Endothelial cell of umbilical vein (primary cell): ENCODE measurements at regions not wholly inside any gene's neighbourhood (a gene's known extent, or its start where the extent isn't known, plus 50 kb on each side); places are given as distances from the start of the nearest gene placed in this dataset.

Experiments used
- BruUV-seq: library from RNA; stranded (reverse); fragments of 400-500 nt; replicated peaks from 2 replicates; lab custom pipeline; 2021; lab: Mats Ljungman, UMichigan
- CTCF ChIA-PET: fragments of 300-600, 350-600 bp; sonication (Branson Sonifier 250); formaldehyde crosslinking; loops from one replicate; lab custom pipeline; 2021; ENCODE audit warnings: antibody characterized with exemption, inconsistent platforms; lab: Charles Lee
- POLR2A ChIA-PET: fragments of 300-600, 350-600 bp; sonication (Branson Sonifier 250); formaldehyde crosslinking; loops from one replicate; lab custom pipeline; 2021; ENCODE audit warnings: antibody characterized with exemption, inconsistent platforms; lab: Charles Lee
- DNase-seq: peaks from one replicate; pipeline ENCODE4 v3.0.0-alpha.2; 2011; ENCODE audit warnings: low read depth, low spot score
- FAIRE-seq: peaks from 2 replicates; lab custom pipeline; 2011; peaks lifted over from hg19 to GRCh38; lab: Jason Lieb, UNC
- H2AFZ ChIP-seq: 2 replicates; pipeline ENCODE4 v1.6.0; 2012; ENCODE audit warnings: low read depth, low read length, control low read depth, inconsistent platforms
- H3K27ac ChIP-seq: 2 replicates; pipeline ENCODE4 v1.5.1; 2011; ENCODE audit warnings: low read depth, mild to moderate bottlenecking, control low read depth, low read length, moderate library complexity; ENCODE audit not compliant: insufficient read depth
- H3K27me3 ChIP-seq, 2 experiments: 2 replicates each; pipeline versions ENCODE4 v1.6.0 to v1.6.1; 2011; ENCODE audit warnings: low read length in 2 of 2, mixed read lengths in 1 of 2; ENCODE audit not compliant: control insufficient read depth in 2 of 2, insufficient read depth in 2 of 2
- H3K36me3 ChIP-seq, 2 experiments: 2 replicates in 1 of 2; 3 replicates in 1 of 2; pipeline ENCODE4 v1.5.1; 2011; ENCODE audit warnings: low read length in 2 of 2, mild to moderate bottlenecking in 1 of 2, moderate library complexity in 1 of 2; ENCODE audit not compliant: control insufficient read depth in 2 of 2, insufficient read depth in 2 of 2; ENCODE audit errors: extremely low read depth in 1 of 2
- H3K4me1 ChIP-seq: 3 replicates; pipeline ENCODE4 v1.5.1; 2011; ENCODE audit warnings: mild to moderate bottlenecking, low read length; ENCODE audit not compliant: control insufficient read depth, insufficient read depth; ENCODE audit errors: extremely low read depth
- H3K4me2 ChIP-seq: 2 replicates; pipeline ENCODE4 v1.6.1; 2011; ENCODE audit warnings: low read length, control low read depth, mixed read lengths; ENCODE audit not compliant: insufficient read depth
- H3K4me3 ChIP-seq, 3 experiments: fragments of 200-600 bp in 1 of 3; sonication (generic), shearing (Covaris generic) in 1 of 3; replicated peaks in 1 of 3; 2 replicates each; pipeline ENCODE4 v1.5.1; 2011 to 2016; ENCODE audit warnings: control low read depth in 3 of 3, low read length in 3 of 3, mild to moderate bottlenecking in 2 of 3, inconsistent platforms in 1 of 3, low read depth in 1 of 3, moderate library complexity in 1 of 3; ENCODE audit not compliant: insufficient read depth in 1 of 3
- H3K79me2 ChIP-seq: 2 replicates; pipeline ENCODE4 v1.6.0; 2012; ENCODE audit warnings: low read length, inconsistent platforms; ENCODE audit not compliant: control insufficient read depth, insufficient read depth
- H3K9ac ChIP-seq: replicated peaks from 2 replicates; pipeline ENCODE3; 2011; ENCODE audit warnings: low read length, control low read depth; ENCODE audit not compliant: insufficient read depth; ENCODE audit errors: extremely low read depth
- H3K9me1 ChIP-seq: replicated peaks from 3 replicates; pipeline ENCODE4 v1.6.0; 2011; ENCODE audit warnings: mild to moderate bottlenecking, low read length; ENCODE audit not compliant: control insufficient read depth, insufficient read depth; ENCODE audit errors: extremely low read depth
- H3K9me3 ChIP-seq: replicated peaks from 2 replicates; pipeline ENCODE4 v1.5.1; 2012; ENCODE audit warnings: low read length, inconsistent platforms; ENCODE audit not compliant: control insufficient read depth, insufficient read depth
- H4K20me1 ChIP-seq: replicated peaks from 2 replicates; pipeline ENCODE3; 2011; ENCODE audit warnings: mild to moderate bottlenecking, low read length; ENCODE audit not compliant: control insufficient read depth, insufficient read depth; ENCODE audit errors: extremely low read depth
- CTCF ChIP-seq, 2 donors: IDR thresholded peaks; 1 replicate in 1 of 2; 2 replicates in 1 of 2; pipeline ENCODE4 v1.5.1; 2011; ENCODE audit warnings: low read length in 2 of 2, mild to moderate bottlenecking in 2 of 2, moderate library complexity in 2 of 2, control low read depth in 1 of 2, inconsistent platforms in 1 of 2, low read depth in 1 of 2; ENCODE audit not compliant: insufficient read depth in 1 of 2; ENCODE audit errors: extremely low read depth in 1 of 2
- EZH2 ChIP-seq: IDR thresholded peaks from 2 replicates; pipeline ENCODE4 v1.6.1; 2012; ENCODE audit warnings: borderline replicate concordance, low read depth, mild to moderate bottlenecking, moderate library complexity, low read length, inconsistent platforms; ENCODE audit not compliant: severe bottlenecking
- FOS ChIP-seq: IDR thresholded peaks from 2 replicates; pipeline ENCODE4 v1.6.1; 2011; ENCODE audit warnings: mild to moderate bottlenecking, low read length, moderate library complexity, borderline replicate concordance; ENCODE audit not compliant: insufficient read depth
- GATA2 ChIP-seq: IDR thresholded peaks from 2 replicates; pipeline ENCODE4 v1.7.0; 2011; ENCODE audit warnings: low read depth, mild to moderate bottlenecking, moderate library complexity, mixed read lengths, low read length; ENCODE audit not compliant: insufficient read length, insufficient read depth
- JUN ChIP-seq: IDR thresholded peaks from 2 replicates; pipeline ENCODE4 v1.6.1; 2011; ENCODE audit warnings: borderline replicate concordance, low read depth; ENCODE audit not compliant: insufficient read length, insufficient read depth
- MYC ChIP-seq: IDR thresholded peaks from one replicate; pipeline ENCODE4 v1.6.1; 2011; ENCODE audit warnings: mild to moderate bottlenecking, low read depth, low read length
- POLR2A ChIP-seq: IDR thresholded peaks from 2 replicates; pipeline ENCODE4 v1.6.1; 2012; ENCODE audit warnings: low read depth, mild to moderate bottlenecking, control low read depth, low read length
- POLR2AphosphoS5 ChIP-seq: IDR thresholded peaks from 2 replicates; pipeline ENCODE4 v1.6.1; 2012; ENCODE audit warnings: low read depth, mild to moderate bottlenecking, control low read depth, low read length, moderate library complexity; ENCODE audit not compliant: insufficient read depth
- dilution Hi-C: fragments of 300-500 bp; cut with MboI; formaldehyde crosslinking; loops from one replicate; pipeline ENCODE4 v1.15.0; 2019; ENCODE audit warnings: low sequenced_read_pairs; ENCODE audit not compliant: extremely low pct_ligation_motif_present
- intact Hi-C: fragments of 100-400 bp; cut with micrococcal nuclease; formaldehyde crosslinking; loops from one replicate; pipeline ENCODE4 v1.10.0; 2022
- TF ChIP-seq, protein P1 (sequence below): IDR thresholded peaks from 2 replicates; pipeline ENCODE4 v1.6.1; 2011; ENCODE audit not compliant: insufficient read depth, insufficient read length

DNA sequence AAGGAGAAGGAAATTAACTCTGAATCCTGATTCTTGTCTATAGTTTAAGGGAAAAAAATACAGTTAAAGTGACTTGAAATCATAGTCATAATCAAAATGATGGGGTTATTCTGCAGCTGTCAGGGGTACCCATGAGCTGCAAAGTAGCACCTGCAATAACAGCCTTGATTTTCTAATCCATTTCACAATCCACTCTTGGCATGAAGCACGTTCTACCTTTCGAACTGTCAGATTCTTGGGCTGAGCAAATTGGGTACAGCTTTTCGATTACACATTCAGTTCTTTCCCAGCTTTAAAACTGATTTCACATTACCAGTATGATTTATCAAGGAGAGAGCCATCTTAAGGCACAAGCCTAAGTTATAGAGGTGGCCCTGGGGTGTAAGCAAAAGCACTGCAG is 118.5 kb upstream of the DTNBP1 start:
- no TSS peak for BruUV-seq
- ChIA-PET CTCF (no interaction called here), POLR2A (no interaction called here)
- no peak for DNase-seq
- no peaks in the 10 kb centered on the region for H3K9me3 ChIP-seq
- no peak overlapping the region for H3K27ac ChIP-seq
- H2AFZ ChIP-seq: no peak overlapping the region
- no peaks in the 10 kb centered on the region for H3K36me3 ChIP-seq
- H3K4me2 ChIP-seq: no peak overlapping the region
- intact Hi-C loops: no loop called here
- H3K27me3 ChIP-seq: no peaks in the 10 kb centered on the region
- no peaks in the 10 kb centered on the region for H3K9me1 ChIP-seq
- dilution Hi-C loops: no loop called here
- H3K4me3 ChIP-seq: no peak overlapping the region
- H3K4me1 ChIP-seq: no peaks in the 10 kb centered on the region
- H4K20me1 ChIP-seq: no peaks in the 10 kb centered on the region
- no peak for FAIRE-seq
- TF ChIP-seq JUN (no peak), FOS (no peak), GATA2 (no peak), MYC (no peak), EZH2 (no peak), POLR2A (no peak), POLR2AphosphoS5 (no peak), CTCF (IDR thresholded peaks at IDR 0.05; ENCODE audit: extremely low read depth in 1 of 2, insufficient read depth in 1 of 2, low read depth in 1 of 2, low read length in 2 of 2) (no peak)
- TF ChIP-seq, protein P1, sequence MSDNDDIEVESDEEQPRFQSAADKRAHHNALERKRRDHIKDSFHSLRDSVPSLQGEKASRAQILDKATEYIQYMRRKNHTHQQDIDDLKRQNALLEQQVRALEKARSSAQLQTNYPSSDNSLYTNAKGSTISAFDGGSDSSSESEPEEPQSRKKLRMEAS: no peak
- H3K9ac ChIP-seq: no peak overlapping the region
- H3K79me2 ChIP-seq: no peaks in the 10 kb centered on the region
